Stromal cell of bone marrow (primary cell): ENCODE measurements at regions not wholly inside any gene's neighbourhood (a gene's known extent, or its start where the extent isn't known, plus 50 kb on each side); places are given as distances from the start of the nearest gene placed in this dataset.

Experiments
- DNase-seq: peaks from one replicate; pipeline ENCODE4 v3.0.0-alpha.2; 2012; ENCODE audit warnings: low read depth

- no peak for DNase-seq
These were observed 72.6 kb upstream of the CAPRIN2 start for GRCh38 chr12:30827101-30828066.

GRCh38 chr12:30826276-30826675 lies 71.5 kb upstream of the CAPRIN2 start:
- no peak for DNase-seq

GRCh38 chr12:30825341-30825740 lies 70.6 kb upstream of the CAPRIN2 start:
- DNase-seq: no peak

GRCh38 chr12:30824311-30824710 lies 69.6 kb upstream of the CAPRIN2 start:
- no peak for DNase-seq

GRCh38 chr12:30823764-30824163 lies 69.0 kb upstream of the CAPRIN2 start:
- no peak for DNase-seq

GRCh38 chr12:30823156-30823699 lies 68.5 kb upstream of the CAPRIN2 start:
- DNase-seq: no peak

- DNase-seq: no peak
These were observed 67.8 kb upstream of the CAPRIN2 start for GRCh38 chr12:30822385-30823155.

- DNase-seq: no peak
These were observed 65.7 kb upstream of the CAPRIN2 start for GRCh38 chr12:30820406-30820946.

- no peak for DNase-seq
These were observed 63.8 kb upstream of the CAPRIN2 start for GRCh38 chr12:30818562-30818961.

GRCh38 chr12:30816742-30817465 lies 62.2 kb upstream of the CAPRIN2 start:
- DNase-seq: no peak

- no peak for DNase-seq
These were observed 59.5 kb upstream of the CAPRIN2 start for GRCh38 chr12:30814295-30814655.

- no peak for DNase-seq
These were observed 59.0 kb upstream of the CAPRIN2 start for GRCh38 chr12:30813525-30814294.

- DNase-seq: no peak
These were observed 57.2 kb upstream of the CAPRIN2 start for GRCh38 chr12:30811966-30812365.

- DNase-seq: no peak
These were observed 56.2 kb upstream of the CAPRIN2 start for GRCh38 chr12:30810918-30811317.

- no peak for DNase-seq
These were observed 52.9 kb upstream of the CAPRIN2 start for GRCh38 chr12:30807695-30808034.

- DNase-seq: peak; percentile 72
These were observed 52.4 kb upstream of the CAPRIN2 start for GRCh38 chr12:30806989-30807694.

GRCh38 chr12:30805959-30806358 lies 51.2 kb upstream of the CAPRIN2 start:
- DNase-seq: no peak
